Kidney tubule cell (primary cell): ENCODE measurements at regions not wholly inside any gene's neighbourhood (a gene's known extent, or its start where the extent isn't known, plus 50 kb on each side); places are given as distances from the start of the nearest gene placed in this dataset.
A peak's percentile ranks its signal among the peaks of the same experiment; 100 is the strongest.

ENCODE experiments used
- DNase-seq: peaks from one replicate; pipeline ENCODE4 v3.0.0-alpha.2; 2018; ENCODE audit warnings: low spot score

DNA sequence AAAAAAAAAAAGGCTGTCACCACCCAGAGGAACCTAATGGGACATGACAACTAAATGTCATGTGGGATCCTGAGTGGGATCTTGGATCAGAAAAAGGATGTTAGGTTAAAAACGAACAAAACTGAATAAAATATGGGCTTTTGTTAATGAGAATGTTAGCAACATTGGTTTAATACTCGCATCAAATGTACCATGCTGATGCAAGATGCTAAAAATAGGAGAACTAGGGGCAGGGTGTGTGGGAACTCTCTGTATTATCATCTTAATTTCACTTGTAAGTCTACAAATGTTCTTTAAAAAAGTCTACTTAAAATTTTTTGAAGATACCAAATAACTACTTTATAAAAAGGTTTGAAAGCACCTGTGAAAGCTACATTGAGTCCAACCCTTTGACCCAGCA, 88.8 kb upstream of the PRR5 start:
- DNase-seq, result no peak

DNA sequence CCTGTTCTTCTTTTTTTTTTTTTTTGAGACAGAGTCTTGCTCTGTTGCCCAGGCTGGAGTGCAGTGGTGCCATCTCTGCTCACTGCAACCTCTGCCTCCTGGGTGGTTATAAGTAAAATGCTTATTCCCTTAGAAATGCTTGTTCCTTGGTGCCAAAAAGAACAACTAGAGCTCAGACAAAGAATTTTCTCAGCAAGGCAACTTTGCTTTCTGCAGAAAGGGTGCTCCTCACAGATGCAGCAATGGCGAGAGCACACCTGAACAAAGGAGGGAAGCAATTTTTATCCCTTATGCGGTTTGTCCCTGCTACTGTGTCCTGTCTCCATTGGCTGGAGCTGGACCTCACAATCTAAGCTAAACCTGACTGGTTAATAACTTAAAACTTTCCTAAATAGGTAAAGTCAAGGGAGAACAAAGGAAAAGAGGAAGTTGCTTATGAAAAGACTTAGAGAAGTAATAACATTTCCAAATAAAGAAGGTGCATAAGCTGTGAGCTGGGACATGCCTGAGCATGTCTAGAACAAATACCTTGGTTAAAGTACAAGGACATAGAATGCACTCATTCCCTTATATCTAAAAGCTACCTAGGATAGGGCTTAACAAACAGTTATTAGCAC, 90.0 kb upstream of the PRR5 start:
- no peak for DNase-seq

DNA sequence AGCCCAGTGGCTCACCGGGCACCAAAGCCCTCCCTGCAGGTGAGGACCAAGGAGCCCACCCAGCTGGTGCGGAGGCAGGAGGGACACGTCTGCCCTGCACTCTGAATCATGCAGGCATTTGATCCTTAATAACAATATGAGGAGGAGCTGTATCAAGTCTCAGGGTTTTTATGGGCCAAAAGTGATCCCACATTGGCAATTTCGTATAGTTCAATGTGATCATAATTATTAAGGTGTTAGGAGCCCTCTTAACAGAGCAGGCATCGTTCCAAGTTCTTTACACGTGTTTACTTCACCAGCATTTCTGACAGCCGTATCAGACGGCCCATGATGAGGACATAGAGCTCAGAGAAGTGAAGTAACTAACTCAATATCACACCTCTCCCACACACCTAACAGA, 91.9 kb upstream of the PRR5 start:
- DNase-seq, result no peak

DNA sequence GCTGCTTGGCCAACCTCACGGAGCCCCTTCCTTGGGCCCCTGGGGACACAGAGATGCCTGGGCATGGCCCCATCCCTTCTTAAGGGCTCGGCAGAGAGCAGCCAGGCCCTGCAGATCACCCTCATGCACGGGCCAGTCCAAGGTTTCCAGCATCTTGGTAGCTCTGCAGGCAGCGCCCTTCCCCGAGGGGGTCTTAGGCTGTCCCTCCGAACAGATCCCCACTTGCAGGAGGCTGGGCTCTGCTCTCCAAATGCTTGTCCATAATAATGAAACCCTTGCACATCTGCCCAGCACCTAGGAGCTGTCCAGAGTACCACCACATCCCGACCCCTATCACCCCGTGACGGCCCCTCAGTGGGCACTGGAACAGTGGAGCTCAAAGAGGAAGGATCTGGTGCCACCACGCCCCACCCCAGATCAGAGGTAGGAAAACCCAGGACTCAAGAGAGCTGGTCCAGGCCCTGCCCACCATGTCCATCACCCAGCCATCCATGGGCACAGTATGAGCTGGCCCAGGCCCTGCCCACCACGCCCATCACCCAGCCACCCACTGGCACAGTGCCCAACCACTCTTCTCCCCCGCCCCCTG, 92.5 kb upstream of the PRR5 start:
- no peak for DNase-seq

DNA sequence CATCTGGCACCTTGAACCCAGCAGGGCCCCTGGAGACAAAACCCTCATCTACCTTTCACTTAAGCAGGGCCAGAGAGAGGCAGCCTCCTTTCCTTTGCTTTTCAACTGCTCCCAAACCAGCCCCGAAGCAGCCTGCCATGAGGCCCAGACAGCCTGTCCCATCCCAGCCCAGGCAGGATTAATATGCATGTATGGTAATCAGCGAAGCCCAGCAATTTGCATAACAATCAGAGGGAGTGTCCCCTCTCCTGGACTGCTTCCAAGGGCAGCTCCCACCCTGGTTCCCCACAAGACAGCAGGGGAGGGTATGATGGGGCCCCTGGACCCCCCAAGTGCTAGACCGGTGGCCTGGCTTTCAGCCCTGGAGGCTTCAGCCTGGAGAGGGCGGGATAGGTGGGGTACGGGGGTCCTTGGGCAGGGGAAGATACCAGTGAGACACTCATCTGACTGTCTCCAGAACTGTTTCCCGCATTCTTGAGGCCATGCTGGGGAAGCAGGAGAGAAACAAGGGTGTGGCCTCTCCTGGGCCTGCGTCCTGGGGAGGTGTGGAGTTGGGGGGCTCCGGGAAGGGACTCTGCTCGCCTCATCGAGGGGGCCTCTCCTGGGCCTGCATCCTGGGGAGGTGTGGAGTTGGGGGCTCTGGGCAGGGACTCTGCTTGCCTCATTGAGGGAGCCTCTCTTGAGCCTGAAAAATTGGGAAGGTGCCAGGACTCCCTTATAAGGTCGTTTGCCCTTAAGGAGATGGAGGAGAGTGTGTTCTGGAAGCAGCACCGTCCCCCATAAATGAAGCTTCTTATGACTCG, 93.2 kb upstream of the PRR5 start:
- no peak for DNase-seq

DNA sequence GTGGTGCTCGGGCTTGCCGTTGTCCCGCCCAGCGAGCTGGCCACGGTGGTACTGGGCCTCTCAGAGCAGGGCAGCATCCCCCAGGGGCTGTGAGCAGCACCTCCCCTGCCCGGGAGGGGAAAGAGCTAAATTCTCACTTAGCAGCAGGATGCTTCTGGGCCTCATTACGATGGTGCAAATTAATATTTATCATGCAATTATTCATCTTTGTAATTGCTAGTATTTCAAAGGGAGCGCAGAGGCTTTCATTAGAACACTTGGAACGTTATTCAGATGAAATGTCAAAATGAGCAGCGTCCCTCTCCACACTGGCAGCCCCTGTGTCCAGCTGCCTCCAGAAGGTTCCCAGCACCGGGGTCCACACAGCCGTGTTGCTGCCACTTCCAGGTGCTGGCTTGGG, 95.9 kb upstream of the PRR5 start:
- DNase-seq, result no peak

DNA sequence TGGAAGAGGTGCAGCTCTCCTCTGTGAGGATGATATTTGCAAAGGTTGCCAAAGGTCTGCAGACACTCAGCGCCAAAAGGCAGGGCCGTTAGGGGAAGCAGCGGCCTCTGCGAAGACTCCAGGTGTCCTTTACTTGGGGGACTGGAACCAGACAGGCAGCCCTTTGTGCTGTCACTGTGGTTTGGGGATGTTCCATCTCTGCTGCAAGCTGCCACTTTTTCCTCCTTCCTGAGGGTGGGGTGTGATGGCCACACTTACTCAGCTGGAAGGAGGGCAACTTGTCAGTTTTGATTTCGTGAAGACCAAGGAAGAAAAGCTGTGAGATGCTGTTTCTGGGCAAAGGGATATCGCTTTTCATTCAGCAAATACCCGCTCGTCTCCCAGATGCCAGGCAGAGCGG, 96.5 kb upstream of the PRR5 start:
- no peak for DNase-seq

DNA sequence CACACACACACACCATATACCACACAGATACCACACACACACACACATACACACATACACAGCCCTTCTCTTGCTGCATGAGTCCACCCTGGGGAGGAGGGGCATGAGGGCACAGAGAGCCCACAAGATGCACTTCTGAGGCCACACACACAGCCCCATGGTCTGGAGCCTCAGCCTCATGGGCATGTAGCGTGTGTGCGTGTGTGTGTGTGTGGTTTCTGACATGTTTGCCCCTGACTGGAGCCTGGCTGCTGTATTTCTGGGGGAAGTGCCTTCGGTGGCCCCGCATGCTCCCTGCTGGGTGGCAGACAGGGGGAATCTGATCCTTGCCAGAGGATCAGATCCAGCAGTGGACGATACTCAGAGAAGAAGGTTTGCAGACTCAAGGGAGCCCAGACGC, 97.0 kb upstream of the PRR5 start:
- no peak for DNase-seq

DNA sequence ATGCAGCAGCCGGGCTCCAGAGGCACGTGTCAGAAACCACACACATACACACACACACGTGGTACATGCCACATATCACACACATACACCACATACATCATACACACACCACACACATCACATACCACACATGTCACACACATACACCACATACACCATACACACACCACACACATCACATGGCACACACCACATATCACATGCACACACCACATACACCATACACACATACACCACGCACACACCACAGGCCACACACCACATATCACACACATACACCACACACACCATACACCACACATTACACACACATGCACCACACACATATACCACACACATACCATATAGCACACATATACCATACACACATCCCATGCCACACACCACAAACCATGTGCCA, 97.5 kb upstream of the PRR5 start:
- DNase-seq, result no peak

DNA sequence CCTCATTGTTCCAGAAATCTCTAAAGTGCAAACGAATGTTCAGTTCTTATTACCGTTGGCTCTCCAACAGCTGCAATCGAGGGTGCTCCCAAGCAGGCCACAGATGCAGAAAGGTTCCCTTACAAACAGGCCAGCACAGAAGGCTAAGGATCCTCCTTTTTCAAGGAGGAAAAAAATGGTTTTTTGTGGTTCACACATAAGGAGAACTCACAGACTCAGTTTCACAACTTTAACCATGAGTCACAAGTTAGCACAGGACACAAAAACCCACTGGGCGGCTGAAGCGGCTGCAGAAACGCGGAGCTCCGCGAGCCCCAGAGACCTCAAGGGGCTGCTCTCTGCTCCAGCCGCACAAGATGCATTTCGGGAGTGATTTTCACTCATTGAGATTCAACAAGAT, 98.2 kb upstream of the PRR5 start:
- no peak for DNase-seq

DNA sequence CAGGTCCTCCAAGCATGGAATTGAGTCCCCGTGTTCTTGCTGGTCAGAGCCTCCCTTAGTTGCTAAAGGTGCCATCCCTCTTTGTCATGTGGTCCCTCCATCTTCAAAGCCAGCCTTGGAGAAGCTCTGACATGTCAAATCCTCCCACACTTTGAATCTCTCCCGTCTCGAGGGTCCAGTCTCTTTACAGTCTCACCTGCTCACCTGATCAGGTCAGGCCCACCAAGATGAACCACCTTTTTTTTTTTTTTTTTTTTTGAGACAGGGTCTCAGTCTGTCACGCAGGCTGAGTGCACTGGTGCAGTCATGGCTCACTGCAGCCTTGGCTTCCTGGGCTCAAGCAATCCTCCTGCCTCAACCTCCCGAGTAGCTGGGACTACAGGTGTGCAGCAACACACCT, 100.3 kb upstream of the PRR5 start:
- no peak for DNase-seq

DNA sequence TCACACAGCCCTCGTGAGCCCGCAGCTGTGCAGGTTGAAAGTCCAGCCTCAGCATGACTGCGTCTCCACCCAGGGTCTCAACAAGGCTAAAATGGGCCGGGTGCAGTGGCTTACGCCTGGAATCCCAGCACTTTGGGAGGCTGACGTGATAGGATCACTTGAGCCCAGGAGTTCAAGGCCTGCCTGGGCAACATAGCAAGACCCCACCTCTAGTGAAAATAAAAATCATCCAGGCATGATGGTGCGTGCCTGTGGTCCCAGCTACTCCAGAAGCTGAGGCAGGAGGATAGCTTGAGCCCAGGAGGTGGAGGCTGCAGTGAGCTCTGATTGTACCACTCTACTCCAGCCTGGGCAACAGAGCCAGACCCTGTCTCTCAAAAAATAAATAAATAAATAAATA, 100.8 kb upstream of the PRR5 start:
- no peak for DNase-seq

DNA sequence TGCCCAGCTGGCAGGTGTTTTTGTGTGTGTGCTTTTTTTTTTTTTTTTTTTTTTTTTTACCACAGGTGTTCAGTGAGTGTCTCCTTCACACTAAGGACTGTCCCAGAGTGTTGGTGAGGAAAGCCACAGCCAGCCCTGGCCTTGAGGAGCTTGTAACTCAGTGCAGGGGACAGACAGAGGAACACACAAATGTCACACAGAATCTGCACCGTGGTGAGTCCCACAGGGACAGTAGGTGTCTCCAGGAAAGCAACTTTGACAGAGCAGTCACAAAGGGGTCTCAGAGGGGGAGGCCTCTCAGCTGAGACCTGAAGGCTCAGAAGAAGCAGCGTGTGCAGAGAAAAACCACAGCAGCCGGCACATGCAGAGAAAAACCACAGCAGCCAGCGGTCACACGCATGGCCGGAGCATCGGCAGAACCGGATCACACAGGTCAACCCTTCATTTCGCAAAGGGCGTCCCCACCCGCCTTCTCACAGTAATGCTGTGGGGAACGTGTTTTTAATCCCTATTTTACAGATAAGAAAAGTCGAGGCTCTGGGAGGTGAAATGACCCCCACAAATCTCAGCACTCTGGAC, 101.7 kb upstream of the PRR5 start:
- no peak for DNase-seq

DNA sequence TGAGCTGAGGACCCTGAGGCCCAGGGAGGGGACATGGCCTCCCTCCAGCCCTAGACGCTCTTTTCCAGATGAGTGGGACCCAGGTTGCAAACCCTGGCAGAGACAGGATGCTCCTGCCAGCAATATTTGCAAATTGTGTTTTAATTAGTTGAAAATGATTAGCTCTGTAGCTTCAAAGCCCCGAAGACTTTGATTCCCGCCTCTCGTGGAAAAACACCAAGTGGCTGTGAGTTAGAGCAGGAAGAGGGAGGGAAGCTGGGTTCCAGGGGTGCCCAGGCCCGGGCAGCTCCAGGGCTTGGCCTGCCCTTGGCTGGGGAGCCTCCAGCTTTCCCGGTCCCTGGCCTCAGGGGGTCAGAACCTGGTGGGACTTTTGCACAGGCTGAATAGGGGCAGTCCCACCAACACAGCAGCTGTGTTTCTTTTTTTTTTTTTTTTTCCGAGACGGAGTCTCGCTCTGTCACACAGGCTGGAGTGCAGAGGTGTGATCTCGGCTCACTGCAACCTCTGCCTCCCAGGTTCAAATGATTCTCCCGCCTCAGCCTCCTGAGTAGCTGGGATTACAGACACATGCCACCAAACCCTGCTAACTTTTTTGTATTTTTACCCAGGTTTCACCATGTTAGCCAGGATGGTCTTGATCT, 101.6 kb upstream of the RTL6 start:
- DNase-seq, result no peak

DNA sequence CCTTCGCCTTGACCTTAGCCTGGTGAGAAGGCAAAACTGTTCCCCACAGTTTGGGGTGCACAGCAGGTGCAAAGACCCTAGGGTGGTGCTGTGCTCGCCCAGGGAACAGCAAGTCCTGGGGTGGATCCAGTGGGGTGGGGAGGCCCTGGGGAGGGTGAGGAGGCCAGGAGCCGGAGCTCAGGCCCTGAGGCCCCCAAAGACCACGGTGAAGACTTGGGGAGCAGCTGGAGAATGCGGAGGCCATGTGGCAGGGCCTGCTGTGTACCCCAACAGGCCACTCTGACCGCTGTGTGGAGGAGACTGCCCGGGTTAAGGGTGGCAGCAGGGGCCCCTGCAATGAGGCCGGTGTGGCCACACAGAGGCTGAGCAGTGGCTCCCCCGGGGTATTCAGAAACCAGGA, 101.1 kb upstream of the RTL6 start:
- no peak for DNase-seq

DNA sequence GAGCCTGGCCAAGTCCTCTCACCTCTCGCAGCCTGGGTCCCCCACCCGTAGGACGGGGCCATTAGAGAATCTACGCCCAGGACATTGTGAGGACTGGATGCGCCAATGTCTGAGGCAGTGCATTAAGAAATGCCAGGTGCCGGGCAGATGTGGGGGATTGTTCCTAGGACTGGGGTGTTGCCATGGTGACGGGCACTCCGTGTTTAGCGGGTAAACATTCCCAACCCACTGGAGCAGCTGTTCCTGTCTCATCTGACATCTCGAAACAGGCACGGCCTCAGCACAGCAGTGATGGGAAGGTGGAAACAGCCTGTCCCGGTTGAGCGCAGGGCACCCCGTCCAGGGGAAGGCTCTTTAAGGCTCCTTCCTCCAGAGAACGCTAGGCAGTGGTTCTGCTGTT, 99.6 kb upstream of the RTL6 start:
- no peak for DNase-seq

DNA sequence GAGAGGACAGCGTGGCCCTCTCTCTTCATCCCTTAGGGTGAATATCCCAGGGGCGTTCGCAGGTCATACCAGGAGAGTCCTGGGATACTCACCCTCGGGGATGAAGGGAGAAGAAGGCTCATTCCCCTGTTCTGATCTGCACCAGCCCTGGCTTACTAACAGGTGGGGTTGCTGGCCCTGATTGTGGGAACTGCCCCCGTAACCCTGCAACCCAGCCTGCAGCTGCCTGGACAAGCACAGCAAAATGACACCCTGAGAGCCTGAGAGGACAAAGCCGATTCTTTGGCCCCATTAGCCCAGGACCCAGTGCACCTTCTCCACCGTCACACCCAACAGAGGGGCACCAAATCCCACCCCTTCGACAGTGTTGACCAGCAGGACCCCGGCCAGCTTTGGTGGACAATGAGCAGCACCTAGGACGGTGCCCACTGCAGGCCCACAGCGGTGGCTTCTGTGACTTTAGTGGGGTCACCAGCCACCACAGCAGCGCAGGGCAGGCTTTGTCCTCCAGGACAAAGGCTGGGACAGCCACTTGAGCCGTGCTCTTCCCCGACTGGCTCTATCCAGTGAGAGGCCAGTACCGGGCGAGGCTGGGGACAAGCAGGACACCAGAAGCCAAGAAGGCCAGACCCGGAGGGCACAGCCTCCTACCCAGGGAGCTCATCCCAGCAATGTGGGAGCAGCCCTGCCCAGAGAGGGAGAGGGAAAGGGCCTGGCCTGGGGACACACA, 98.5 kb upstream of the RTL6 start:
- DNase-seq, result no peak

DNA sequence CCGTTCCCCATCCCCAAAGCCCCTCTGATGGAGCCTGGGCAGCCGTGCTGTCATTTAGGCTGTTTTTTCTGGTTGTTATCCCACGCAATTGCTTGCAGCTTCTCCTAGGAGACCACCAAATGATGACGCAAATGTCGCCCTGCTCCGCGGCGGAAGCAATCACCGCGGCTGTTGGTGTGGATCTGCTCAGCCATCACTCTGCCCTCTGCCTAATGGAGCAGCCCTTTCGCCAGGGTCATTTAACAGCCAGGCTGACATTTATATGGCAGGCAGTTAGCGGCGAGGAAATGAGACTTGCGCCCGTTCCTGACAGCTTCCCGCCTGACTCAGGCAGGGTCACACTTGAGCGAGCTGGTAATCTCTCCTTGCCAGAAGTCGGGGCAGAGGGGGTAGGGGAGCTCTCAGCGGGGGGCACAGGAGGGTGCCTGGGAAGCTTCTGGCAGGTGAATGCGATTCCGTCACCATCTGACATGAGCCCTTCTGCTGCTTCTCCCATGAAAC, 97.9 kb upstream of the RTL6 start:
- peak; percentile 84 for DNase-seq

DNA sequence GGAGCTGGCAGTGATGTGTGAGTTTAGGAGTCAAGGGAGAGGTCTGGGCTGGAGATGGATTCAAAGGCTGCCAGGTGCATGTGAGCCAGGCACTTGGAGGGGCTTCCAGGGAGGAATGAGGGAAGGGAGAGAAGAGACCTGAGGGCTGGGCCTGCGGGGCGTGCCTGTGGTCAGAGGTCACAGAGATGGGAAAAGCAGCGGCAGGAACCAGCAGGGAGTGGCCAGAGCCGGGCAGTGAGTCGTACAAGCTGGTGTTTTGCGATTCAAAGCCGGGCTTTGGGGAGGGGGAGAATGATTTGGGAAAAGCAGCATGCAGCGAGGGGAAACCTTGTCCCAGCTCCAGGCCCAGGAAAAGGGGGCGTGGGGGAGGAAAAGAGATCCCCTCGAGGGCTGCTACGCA, 96.9 kb upstream of the RTL6 start:
- DNase-seq, result no peak

DNA sequence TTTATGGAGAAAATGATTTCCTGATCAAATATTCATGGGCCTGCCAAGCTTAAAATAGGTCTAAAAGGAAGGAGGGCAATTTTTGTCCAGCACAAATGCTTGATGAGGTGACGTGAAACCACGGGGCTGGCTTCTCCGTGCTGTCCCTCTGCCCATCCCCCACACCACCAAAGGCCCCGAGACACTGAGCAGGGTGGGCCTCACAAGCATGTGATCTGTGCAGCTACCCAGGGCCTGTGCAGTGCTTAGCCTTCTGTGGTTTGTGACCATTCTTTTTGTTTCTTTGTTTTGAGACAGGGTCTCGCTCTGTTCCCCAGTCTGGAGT, 94.8 kb upstream of the RTL6 start:
- no peak for DNase-seq

DNA sequence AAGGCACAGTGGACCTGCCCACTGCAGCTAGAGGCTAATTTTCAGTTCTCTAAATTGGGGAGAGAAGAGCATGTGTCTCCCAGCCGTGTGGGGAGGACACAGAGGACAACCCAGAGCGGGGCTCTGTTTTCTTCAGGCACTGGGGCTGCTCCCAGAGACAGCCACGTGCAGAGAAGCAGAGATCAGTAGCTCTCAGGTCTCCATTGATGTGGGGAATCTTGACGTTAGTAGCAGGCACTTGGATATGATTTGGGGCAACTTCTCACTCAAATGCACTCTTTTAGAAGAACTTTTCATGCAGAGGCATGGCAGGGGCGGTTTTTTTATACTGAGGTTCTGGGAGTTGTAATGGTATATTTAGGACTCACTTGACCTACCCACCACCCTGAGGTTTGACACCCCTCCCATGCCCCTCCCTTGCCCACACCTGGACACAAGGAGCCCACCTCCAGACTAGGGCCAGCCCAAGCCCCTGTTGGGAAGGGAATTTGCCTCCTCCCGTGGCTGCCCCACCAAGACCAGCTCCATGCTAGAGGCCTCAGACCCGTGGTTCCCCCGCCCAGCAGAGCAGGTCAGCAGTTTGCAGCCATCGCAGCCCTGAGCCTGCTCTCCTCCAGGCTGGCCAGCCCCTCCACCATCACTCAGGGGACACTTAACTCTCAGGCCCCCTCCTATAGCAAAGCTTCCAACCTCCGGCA, 94.2 kb upstream of the RTL6 start:
- no peak for DNase-seq
